HG03097 (cell line): ENCODE measurements at regions not wholly inside any gene's neighbourhood (a gene's known extent, or its start where the extent isn't known, plus 50 kb on each side); places are given as distances from the start of the nearest gene placed in this dataset.
"Not testable (repeated sequence)": the region's sequence is repeated elsewhere in the genome, so short reads cannot be mapped to it uniquely, and the experiment has no call there.

Experiments
- ATAC-seq: cut with Tn5 transposase; IDR thresholded peaks from one replicate; pipeline ENCODE4 v1.9.1; 2021; ENCODE audit not compliant: unreplicated experiment, low FRiP score

- no peak for ATAC-seq
These were observed 51.5 kb upstream of the MELK start for GRCh38 chr9:36521148-36521547.

GRCh38 chr9:36517131-36517530, 55.6 kb upstream of the MELK start:
- no peak for ATAC-seq

GRCh38 chr9:36504156-36504555, 68.5 kb upstream of the MELK start:
- ATAC-seq = no peak

- no peak for ATAC-seq
These were observed 69.3 kb upstream of the MELK start for GRCh38 chr9:36503172-36504088.

GRCh38 chr9:36501727-36502126, 71.0 kb upstream of the MELK start:
- ATAC-seq = no peak

GRCh38 chr9:36500931-36501330, 71.8 kb upstream of the MELK start:
- not testable (repeated sequence) for ATAC-seq

GRCh38 chr9:36499174-36499890, 73.4 kb upstream of the MELK start:
- ATAC-seq = no peak

GRCh38 chr9:36493564-36493963, 79.1 kb upstream of the MELK start:
- not testable (repeated sequence) for ATAC-seq

GRCh38 chr9:36492865-36493264, 79.8 kb upstream of the MELK start:
- ATAC-seq = no peak

- no peak for ATAC-seq
These were observed 83.2 kb upstream of the MELK start for GRCh38 chr9:36489453-36489852.

GRCh38 chr9:36488389-36488756, 84.3 kb upstream of the MELK start:
- no peak for ATAC-seq

GRCh38 chr9:36487482-36488388, 85.0 kb upstream of the MELK start:
- peak; percentile 82 for ATAC-seq

- ATAC-seq = peak; percentile 35
These were observed 85.7 kb upstream of the MELK start for GRCh38 chr9:36486933-36487481.

- ATAC-seq = no peak
These were observed 86.3 kb upstream of the MELK start for GRCh38 chr9:36486329-36486932.

- no peak for ATAC-seq
These were observed 85.7 kb upstream of the RNF38 start for GRCh38 chr9:36485647-36486328.

- ATAC-seq = no peak
These were observed 84.1 kb upstream of the RNF38 start for GRCh38 chr9:36484124-36484523.

- ATAC-seq = no peak
These were observed 79.0 kb upstream of the RNF38 start for GRCh38 chr9:36479101-36479500.

GRCh38 chr9:36471359-36471758, 71.3 kb upstream of the RNF38 start:
- ATAC-seq = no peak

GRCh38 chr9:36470643-36471290, 70.7 kb upstream of the RNF38 start:
- peak; percentile 79 for ATAC-seq
